Activated CD8-positive, alpha-beta T cell treated with anti-CD3 and anti-CD28 coated beads for 36 hours (primary cell): ENCODE measurements at regions not wholly inside any gene's neighbourhood (a gene's known extent, or its start where the extent isn't known, plus 50 kb on each side); places are given as distances from the start of the nearest gene placed in this dataset.

ENCODE experiments used
- ATAC-seq: fragments of 200-7000 bp; cut with Tn5 transposase; one replicate; pipeline ENCODE4 v1.10.0; 2021; ENCODE audit warnings: mild to moderate bottlenecking, moderate library complexity
- CTCF ChIA-PET: fragments of 350-600 bp; sonication (Branson Sonifier 250); formaldehyde crosslinking; loops from one replicate; lab custom pipeline; 2021; ENCODE audit warnings: antibody characterized with exemption; lab: Charles Lee
- POLR2A ChIA-PET: fragments of 350-600 bp; sonication (Branson Sonifier 250); formaldehyde crosslinking; loops from one replicate; lab custom pipeline; 2021; ENCODE audit warnings: antibody characterized with exemption; lab: Charles Lee
- DNase-seq: peaks from one replicate; pipeline ENCODE4 v3.0.0-alpha.2; 2020
- H3K27ac Mint-ChIP-seq: one replicate; pipeline ENCODE4 v1.8.0; 2021; ENCODE audit warnings: mild to moderate bottlenecking, mixed read lengths
- H3K27me3 Mint-ChIP-seq: one replicate; pipeline ENCODE4 v1.8.0; 2021; ENCODE audit warnings: mixed read lengths
- H3K36me3 Mint-ChIP-seq: one replicate; pipeline ENCODE4 v1.8.0; 2021; ENCODE audit warnings: low read depth, mixed read lengths
- H3K4me1 Mint-ChIP-seq: one replicate; pipeline ENCODE4 v1.8.0; 2021; ENCODE audit warnings: low read depth, mixed read lengths
- H3K4me3 Mint-ChIP-seq: one replicate; pipeline ENCODE4 v1.8.0; 2021; ENCODE audit warnings: mild to moderate bottlenecking, moderate library complexity, mixed read lengths
- H3K9me3 Mint-ChIP-seq: one replicate; pipeline ENCODE4 v1.8.0; 2021; ENCODE audit warnings: mixed read lengths
- intact Hi-C: fragments of 100-400 bp; cut with micrococcal nuclease; formaldehyde crosslinking; loops from one replicate; pipeline ENCODE4 v1.10.0; 2022
- TF ChIP-seq, protein P1 (sequence below): fragments of 200-600 bp; IDR thresholded peaks from one replicate; pipeline ENCODE4 v1.8.0; 2022; ENCODE audit warnings: antibody characterized with exemption, mild to moderate bottlenecking

DNA sequence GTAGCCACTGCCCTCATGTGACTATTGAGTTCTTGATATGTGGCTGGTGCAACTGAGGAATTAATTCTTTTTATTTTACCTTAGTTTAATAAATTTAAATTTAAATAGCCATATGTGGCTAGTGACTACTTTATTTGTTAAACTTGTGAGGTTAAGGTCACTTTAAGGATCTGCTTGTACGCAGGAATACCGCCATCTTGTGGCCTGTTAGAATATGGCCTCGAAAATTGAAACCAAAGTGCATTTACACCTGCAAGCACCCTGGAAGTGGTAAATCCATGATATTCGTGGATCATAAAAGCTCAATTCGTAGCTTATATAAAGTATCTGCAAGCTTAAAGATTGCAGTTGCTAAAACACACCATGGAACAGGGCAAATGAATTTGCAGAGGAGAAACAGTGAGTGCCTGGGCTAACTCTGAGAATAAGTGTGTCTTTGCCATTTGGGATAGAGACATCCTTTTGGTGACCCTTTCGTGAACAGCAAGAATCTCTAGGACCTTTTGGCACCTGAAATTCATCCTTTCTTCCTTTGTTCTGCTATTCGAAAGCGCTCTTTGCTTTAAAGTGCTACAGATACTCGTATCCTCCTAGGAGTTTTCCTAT, 59.9 kb upstream of the REG3A start:
- H3K9me3 Mint-ChIP-seq = no peaks in the 10 kb centered on the region
- ChIA-PET POLR2A (no interaction called here), CTCF (no interaction called here)
- intact Hi-C loops = no loop called here
- no peak overlapping the region for H3K4me3 Mint-ChIP-seq
- H3K4me1 Mint-ChIP-seq = no peaks in the 10 kb centered on the region
- TF ChIP-seq, protein P1, sequence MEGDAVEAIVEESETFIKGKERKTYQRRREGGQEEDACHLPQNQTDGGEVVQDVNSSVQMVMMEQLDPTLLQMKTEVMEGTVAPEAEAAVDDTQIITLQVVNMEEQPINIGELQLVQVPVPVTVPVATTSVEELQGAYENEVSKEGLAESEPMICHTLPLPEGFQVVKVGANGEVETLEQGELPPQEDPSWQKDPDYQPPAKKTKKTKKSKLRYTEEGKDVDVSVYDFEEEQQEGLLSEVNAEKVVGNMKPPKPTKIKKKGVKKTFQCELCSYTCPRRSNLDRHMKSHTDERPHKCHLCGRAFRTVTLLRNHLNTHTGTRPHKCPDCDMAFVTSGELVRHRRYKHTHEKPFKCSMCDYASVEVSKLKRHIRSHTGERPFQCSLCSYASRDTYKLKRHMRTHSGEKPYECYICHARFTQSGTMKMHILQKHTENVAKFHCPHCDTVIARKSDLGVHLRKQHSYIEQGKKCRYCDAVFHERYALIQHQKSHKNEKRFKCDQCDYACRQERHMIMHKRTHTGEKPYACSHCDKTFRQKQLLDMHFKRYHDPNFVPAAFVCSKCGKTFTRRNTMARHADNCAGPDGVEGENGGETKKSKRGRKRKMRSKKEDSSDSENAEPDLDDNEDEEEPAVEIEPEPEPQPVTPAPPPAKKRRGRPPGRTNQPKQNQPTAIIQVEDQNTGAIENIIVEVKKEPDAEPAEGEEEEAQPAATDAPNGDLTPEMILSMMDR = peak; percentile 71
- no peaks in the 10 kb centered on the region for H3K27me3 Mint-ChIP-seq
- ATAC-seq (no peak), DNase-seq (peak; percentile 28)
- no peaks in the 10 kb centered on the region for H3K36me3 Mint-ChIP-seq
- H3K27ac Mint-ChIP-seq = no peak overlapping the region

DNA sequence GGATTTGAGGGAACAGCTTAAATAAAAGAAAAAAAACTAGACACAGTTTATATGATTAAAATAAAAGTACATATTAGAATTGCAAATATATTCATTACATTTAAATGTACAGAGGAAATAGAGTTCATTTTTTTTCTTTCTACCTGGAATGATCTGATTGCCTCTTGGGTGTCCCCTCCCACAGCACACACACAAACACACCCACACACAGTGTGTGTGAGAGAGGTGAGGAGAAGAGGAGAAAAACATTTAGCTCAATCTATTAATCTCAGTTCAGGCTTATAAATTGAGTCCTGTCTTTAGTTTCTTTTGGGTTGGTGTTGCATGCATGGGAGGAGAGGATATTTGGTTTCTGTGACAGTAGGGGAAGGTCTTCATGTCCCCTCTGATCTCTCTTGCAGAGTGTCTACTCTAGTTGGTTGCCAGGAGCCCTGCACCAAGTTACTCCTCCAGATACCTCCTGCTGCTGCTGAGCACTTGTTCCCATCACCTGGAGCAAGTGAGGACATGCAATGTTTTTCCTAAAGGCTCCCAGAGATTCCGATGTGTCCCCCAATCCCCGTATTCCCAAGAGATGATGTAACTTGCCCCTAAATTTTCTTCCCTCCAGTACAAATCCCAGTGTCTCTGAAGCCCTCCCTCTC, 50.8 kb upstream of the REG3A start:
- ATAC-seq = no peak
- H3K27me3 Mint-ChIP-seq = no peaks in the 10 kb centered on the region
- intact Hi-C loops = no loop called here
- no peaks in the 10 kb centered on the region for H3K4me1 Mint-ChIP-seq
- no peaks in the 10 kb centered on the region for H3K9me3 Mint-ChIP-seq
- POLR2A ChIA-PET = no interaction called here
- TF ChIP-seq, protein P1 = no peak
- no peak for DNase-seq
- CTCF ChIA-PET = no interaction called here
- no peaks in the 10 kb centered on the region for H3K36me3 Mint-ChIP-seq
- no peak overlapping the region for H3K27ac Mint-ChIP-seq
- no peak overlapping the region for H3K4me3 Mint-ChIP-seq
